Stimulated activated CD8-positive, alpha-beta memory T cell treated with anti-CD3 and anti-CD28 coated beads, Interleukin-7, amount 100 ng/mL, for 48 hours (primary cell): ENCODE measurements at regions not wholly inside any gene's neighbourhood (a gene's known extent, or its start where the extent isn't known, plus 50 kb on each side); places are given as distances from the start of the nearest gene placed in this dataset.

Experiments used
- DNase-seq, 2 donors: peaks; one replicate each; pipeline ENCODE4 v3.0.0-alpha.2; 2020; ENCODE audit warnings: low read depth in 1 of 2; ENCODE audit errors: extremely low read depth in 1 of 2

GRCh38 chr11:19410032-19410431 is 169.3 kb upstream of the E2F8 start:
- no peak for DNase-seq

- no peak for DNase-seq
Measured at GRCh38 chr11:19409307-19409706, 168.6 kb upstream of the E2F8 start.

- DNase-seq: no peak
Measured at GRCh38 chr11:19407677-19408270, 167.0 kb upstream of the E2F8 start.

GRCh38 chr11:19405966-19406365 is 165.2 kb upstream of the E2F8 start:
- DNase-seq: no peak

- DNase-seq: no peak
Measured at GRCh38 chr11:19404787-19405186, 164.0 kb upstream of the E2F8 start.

GRCh38 chr11:19403196-19403895 is 162.6 kb upstream of the E2F8 start:
- DNase-seq: no peak

- no peak for DNase-seq
Measured at GRCh38 chr11:19400296-19400695, 159.6 kb upstream of the E2F8 start.

GRCh38 chr11:19398772-19399527 is 158.2 kb upstream of the E2F8 start:
- DNase-seq: no peak

GRCh38 chr11:19398273-19398672 is 157.5 kb upstream of the E2F8 start:
- no peak for DNase-seq

- DNase-seq: no peak
Measured at GRCh38 chr11:19395050-19395449, 154.3 kb upstream of the E2F8 start.

GRCh38 chr11:19394525-19395016 is 153.8 kb upstream of the E2F8 start:
- DNase-seq: peak in 1 of 2 donors; percentile 2

- DNase-seq: no peak
Measured at GRCh38 chr11:19393941-19394340, 153.2 kb upstream of the E2F8 start.

- no peak for DNase-seq
Measured at GRCh38 chr11:19392847-19393518, 152.2 kb upstream of the E2F8 start.

GRCh38 chr11:19392321-19392720 is 151.6 kb upstream of the E2F8 start:
- DNase-seq: no peak

- DNase-seq: no peak
Measured at GRCh38 chr11:19391652-19392051, 150.9 kb upstream of the E2F8 start.

- DNase-seq: no peak
Measured at GRCh38 chr11:19391026-19391425, 150.3 kb upstream of the E2F8 start.

- no peak for DNase-seq
Measured at GRCh38 chr11:19389787-19390303, 149.1 kb upstream of the E2F8 start.

GRCh38 chr11:19382131-19382611 is 141.4 kb upstream of the E2F8 start:
- DNase-seq: no peak

GRCh38 chr11:19380375-19380774 is 139.6 kb upstream of the E2F8 start:
- no peak for DNase-seq

GRCh38 chr11:19379465-19379864 is 138.7 kb upstream of the E2F8 start:
- DNase-seq: no peak

GRCh38 chr11:19378814-19379213 is 138.1 kb upstream of the E2F8 start:
- DNase-seq: no peak
